SK-N-MC (cell line): ENCODE measurements at regions not wholly inside any gene's neighbourhood (a gene's known extent, or its start where the extent isn't known, plus 50 kb on each side); places are given as distances from the start of the nearest gene placed in this dataset.

Source experiments
- DNase-seq: peaks from one replicate; pipeline ENCODE4 v3.0.0-alpha.2; 2011; ENCODE audit warnings: low read depth, low spot score
- H3K27ac ChIP-seq: fragments of 200-600 bp; sonication (generic); 2 replicates; pipeline ENCODE4 v1.5.1; 2016; ENCODE audit warnings: mixed run types
- H3K36me3 ChIP-seq: fragments of 200-600 bp; sonication (generic); 2 replicates; pipeline ENCODE4 v1.6.1; 2017; ENCODE audit warnings: antibody characterized with exemption, low read length, mixed read lengths; ENCODE audit not compliant: insufficient read depth
- H3K4me3 ChIP-seq: fragments of 200-600 bp; sonication (generic); 2 replicates; pipeline ENCODE4 v1.5.1; 2016
- H3K9ac ChIP-seq: fragments of 200-600 bp; sonication (generic); 2 replicates; pipeline ENCODE4 v1.8.0; 2017; ENCODE audit warnings: mixed run types, mixed read lengths; ENCODE audit not compliant: insufficient read length
- H3K9me3 ChIP-seq: fragments of 200-600 bp; sonication (generic); 2 replicates; pipeline ENCODE4 v1.6.1; 2017; ENCODE audit warnings: low read depth, mild to moderate bottlenecking, antibody characterized with exemption, low read length, moderate library complexity, mixed read lengths
- EZH2 ChIP-seq: fragments of 200-600 bp; sonication (generic); IDR thresholded peaks from one replicate; pipeline ENCODE4 v1.6.1; 2017; ENCODE audit warnings: antibody characterized with exemption
- FOXP2 ChIP-seq: optimal IDR thresholded peaks from 2 replicates; pipeline ENCODE3; 2011; ENCODE audit warnings: mild to moderate bottlenecking, moderate library complexity; ENCODE audit not compliant: insufficient read depth; ENCODE audit errors: extremely low read length, control extremely low read depth
- POLR2AphosphoS5 ChIP-seq: IDR thresholded peaks from 2 replicates; pipeline ENCODE4 v1.6.1; 2012; ENCODE audit warnings: mild to moderate bottlenecking, low read depth, low read length, borderline replicate concordance

DNA sequence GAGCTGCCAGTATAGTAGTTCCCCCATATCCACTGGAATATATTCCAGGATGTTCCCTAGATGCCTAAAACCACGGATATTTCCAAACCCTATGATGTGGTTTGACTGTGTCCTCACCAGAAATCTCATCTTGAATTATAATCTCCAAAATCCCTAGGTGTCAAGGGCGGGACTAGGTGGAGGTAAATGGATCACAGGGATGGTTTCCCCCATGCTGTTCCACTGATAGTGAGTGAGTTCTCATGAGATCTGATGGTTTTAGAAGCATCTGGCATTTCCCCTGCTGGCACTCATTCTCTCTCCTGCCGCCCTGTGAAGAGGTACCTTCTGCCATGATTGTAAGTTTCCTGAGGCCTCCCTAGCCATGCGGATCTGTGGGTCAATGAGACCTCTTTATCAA is 168.6 kb downstream of the MAF start:
- H3K9me3 ChIP-seq, result no peaks in the 10 kb centered on the region
- H3K9ac ChIP-seq, result no peak overlapping the region
- no peak overlapping the region for H3K4me3 ChIP-seq
- H3K27ac ChIP-seq, result no peak overlapping the region
- TF ChIP-seq EZH2 (no peak), POLR2AphosphoS5 (no peak), FOXP2 (no peak)
- no peak for DNase-seq
- H3K36me3 ChIP-seq, result no peaks in the 10 kb centered on the region

DNA sequence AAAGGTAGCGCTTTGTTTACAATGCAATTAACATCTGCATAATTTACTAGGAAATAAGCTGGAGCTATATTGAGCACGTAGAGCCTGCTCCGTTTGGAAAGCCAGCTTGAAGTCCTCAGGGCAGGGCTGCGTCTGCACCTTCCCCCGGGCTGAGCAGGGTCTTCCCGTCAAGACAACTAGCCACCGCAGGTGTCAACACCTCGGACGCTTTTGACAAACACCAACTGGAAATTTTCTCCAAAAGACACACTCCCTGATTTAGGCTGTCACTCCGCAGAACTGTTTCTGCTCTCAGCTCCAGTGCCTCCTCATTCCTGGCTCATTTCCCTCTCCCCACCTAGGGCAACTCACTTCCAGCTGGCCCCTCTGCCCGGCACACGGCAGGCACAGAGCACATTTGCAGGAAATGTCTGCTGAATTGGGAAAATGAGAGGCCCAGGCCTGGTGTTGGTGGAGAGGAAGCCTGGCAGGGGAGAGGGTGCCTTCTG is 170.3 kb downstream of the MAF start:
- Histone ChIP-seq H3K27ac (no peak overlapping the region), H3K9ac (no peak overlapping the region), H3K36me3 (no peaks in the 10 kb centered on the region), H3K4me3 (no peak overlapping the region), H3K9me3 (no peaks in the 10 kb centered on the region)
- TF ChIP-seq EZH2 (no peak), FOXP2 (no peak), POLR2AphosphoS5 (no peak)
- no peak for DNase-seq

DNA sequence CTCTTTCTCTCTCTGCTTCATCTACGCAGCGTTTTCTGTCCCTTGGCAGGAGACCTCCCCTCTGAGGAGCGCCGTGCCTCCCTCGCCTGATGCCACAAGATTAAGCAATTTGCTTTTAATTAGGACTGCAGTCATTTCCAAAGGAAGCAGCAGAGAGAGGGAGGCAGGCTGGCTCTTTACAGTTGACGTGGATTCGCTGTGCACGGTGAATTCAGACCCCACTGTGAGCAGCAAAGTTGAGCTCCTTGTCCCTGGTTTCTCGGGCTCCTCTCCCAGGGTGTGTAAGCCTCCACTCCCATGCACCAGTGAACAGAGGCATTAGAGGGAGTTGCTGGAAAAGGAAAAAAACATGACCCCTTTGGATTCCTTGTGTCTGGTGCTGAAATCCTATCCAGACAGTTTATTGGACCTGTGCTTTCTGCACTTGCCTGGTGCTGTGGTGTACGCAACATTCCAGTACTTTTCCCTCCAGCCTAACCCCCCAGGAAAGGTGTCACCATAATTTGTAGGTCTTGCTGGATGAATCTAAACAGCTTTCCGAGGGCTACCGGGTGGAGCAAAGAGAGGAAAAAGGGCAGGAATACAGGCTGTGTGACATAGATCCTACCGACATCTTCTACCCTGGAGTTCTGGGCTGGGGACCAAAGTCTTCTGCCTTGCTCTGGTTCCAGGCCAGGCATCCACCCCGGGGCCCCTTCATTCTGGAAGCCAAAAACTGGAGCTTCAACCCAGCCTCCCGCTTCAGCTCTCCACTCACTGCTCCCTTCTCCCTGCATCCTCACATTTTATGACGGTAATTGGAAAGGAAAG is 171.0 kb downstream of the MAF start:
- no peak for DNase-seq
- TF ChIP-seq EZH2, result no peak
- TF ChIP-seq POLR2AphosphoS5, result no peak
- no peak for TF ChIP-seq FOXP2
- H3K4me3 ChIP-seq, result no peak overlapping the region

DNA sequence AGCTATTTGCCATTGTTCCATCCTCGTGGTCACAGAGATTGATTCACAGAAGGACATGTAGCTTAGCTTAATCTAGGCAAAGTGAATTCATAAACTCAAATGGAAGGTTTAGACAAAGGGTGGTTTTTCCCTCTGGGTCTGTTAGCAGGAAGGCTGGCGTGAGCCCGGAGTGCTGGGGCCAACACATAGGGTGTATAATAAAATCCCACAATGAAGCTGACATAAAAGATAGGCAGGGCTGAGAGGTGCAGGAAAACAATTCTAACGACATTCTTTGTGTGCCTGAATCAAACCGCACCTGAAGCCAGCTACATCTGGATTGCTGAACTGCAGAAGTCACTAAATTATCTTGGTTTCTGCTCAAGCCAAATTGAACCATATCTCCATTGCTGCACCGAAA is 173.9 kb downstream of the MAF start:
- no peaks in the 10 kb centered on the region for H3K36me3 ChIP-seq
- no peak overlapping the region for H3K4me3 ChIP-seq
- no peak for TF ChIP-seq EZH2
- TF ChIP-seq FOXP2, result no peak
- no peak for TF ChIP-seq POLR2AphosphoS5
- no peaks in the 10 kb centered on the region for H3K9me3 ChIP-seq
- no peak for DNase-seq
- no peak overlapping the region for H3K9ac ChIP-seq
- no peak overlapping the region for H3K27ac ChIP-seq

More for the DNA sequence above, 171.0 kb downstream of the MAF start:
- no peak overlapping the region for H3K9ac ChIP-seq
- no peaks in the 10 kb centered on the region for H3K9me3 ChIP-seq
- no peaks in the 10 kb centered on the region for H3K36me3 ChIP-seq
- H3K27ac ChIP-seq, result no peak overlapping the region

DNA sequence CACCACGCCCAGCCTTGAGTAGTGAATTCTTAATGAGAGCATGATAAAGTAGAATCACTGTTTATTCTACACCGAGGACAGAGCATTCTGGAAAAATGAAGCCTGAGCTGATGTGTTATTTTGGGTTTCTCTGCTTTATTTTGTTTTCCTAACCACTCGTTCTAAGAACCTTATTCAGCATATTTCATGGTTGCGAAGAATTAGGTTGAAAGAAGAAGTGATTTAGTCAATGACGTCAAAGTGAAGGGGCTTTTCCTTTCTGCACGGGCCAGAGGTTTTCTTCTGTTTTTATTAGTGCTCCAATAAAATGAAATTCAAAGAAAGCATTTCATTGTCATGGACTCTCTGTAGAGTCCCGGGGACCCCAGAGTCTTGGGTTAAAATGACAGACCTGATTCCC is 178.5 kb downstream of the MAF start:
- Histone ChIP-seq H3K9ac (no peak overlapping the region), H3K9me3 (no peaks in the 10 kb centered on the region), H3K27ac (no peak overlapping the region), H3K4me3 (no peak overlapping the region), H3K36me3 (no peaks in the 10 kb centered on the region)
- TF ChIP-seq FOXP2 (no peak), EZH2 (no peak)
- DNase-seq, result no peak

DNA sequence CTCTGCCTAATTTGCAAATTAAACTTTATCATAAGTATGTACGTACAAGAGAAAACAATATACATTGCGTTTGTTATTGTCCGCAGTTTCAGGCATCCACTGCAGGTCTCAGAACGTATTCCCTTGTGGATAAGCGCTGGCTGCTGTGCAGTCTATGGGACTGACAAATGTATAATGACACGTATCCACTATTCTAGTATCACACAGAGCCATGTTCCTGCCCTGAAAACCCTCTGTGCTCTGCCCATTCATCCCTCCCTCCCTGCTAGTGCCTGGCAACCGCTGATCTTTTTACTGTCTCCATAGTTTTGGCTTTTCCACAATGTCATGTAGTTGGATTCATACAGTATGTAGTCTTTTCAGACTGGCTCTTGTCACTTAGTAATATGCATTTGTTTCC is 179.4 kb downstream of the MAF start:
- no peaks in the 10 kb centered on the region for H3K9me3 ChIP-seq
- H3K9ac ChIP-seq, result no peak overlapping the region
- no peak overlapping the region for H3K4me3 ChIP-seq
- no peaks in the 10 kb centered on the region for H3K36me3 ChIP-seq
- no peak overlapping the region for H3K27ac ChIP-seq
- no peak for DNase-seq
- TF ChIP-seq EZH2, result no peak
- TF ChIP-seq POLR2AphosphoS5, result no peak
- no peak for TF ChIP-seq FOXP2

DNA sequence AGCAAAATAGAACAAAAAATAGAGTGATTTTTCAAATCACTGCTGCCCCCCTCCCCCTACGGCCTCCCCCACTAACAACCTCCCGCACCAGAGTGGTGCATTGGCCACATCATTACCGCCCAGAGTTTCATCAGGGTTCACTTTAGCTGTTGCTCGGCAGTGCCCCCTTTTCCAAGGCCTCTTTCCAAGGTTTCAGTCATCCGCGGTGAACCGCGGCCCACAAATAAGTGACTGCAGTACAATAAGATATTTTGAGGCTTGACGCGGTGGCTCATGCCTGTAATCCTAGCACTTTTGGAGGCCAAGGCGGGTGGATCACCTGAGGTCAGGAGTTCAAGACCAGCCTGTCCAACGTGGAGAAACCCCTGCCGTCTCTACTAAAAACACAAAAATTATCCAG is 180.0 kb downstream of the MAF start:
- Histone ChIP-seq H3K9ac (no peak overlapping the region), H3K9me3 (no peaks in the 10 kb centered on the region), H3K4me3 (no peak overlapping the region), H3K36me3 (no peaks in the 10 kb centered on the region), H3K27ac (no peak overlapping the region)
- no peak for TF ChIP-seq EZH2
- TF ChIP-seq FOXP2, result no peak
- TF ChIP-seq POLR2AphosphoS5, result no peak
- DNase-seq, result no peak

DNA sequence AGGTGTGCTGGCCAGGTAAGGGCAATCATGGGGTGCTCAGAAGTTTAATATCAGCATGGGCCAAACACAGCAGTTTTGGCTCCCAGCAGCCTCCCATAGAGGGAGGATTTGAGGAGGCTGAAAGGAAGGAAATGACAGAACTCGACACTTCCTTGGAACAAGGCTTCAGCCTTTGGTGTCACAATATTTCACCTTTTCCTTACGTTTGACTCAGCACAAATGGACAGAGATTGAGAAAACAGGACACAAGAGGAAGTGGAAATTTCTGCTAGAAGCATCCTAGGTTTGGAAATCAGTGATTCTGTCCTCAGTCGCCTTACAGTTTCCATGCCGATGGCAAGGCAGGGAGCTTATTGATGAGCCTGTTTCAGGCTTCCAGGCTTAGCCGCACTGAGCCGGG is 181.4 kb downstream of the MAF start:
- TF ChIP-seq EZH2, result no peak
- TF ChIP-seq POLR2AphosphoS5, result no peak
- TF ChIP-seq FOXP2, result no peak
- Histone ChIP-seq H3K9ac (no peak overlapping the region), H3K27ac (no peak overlapping the region)

DNA sequence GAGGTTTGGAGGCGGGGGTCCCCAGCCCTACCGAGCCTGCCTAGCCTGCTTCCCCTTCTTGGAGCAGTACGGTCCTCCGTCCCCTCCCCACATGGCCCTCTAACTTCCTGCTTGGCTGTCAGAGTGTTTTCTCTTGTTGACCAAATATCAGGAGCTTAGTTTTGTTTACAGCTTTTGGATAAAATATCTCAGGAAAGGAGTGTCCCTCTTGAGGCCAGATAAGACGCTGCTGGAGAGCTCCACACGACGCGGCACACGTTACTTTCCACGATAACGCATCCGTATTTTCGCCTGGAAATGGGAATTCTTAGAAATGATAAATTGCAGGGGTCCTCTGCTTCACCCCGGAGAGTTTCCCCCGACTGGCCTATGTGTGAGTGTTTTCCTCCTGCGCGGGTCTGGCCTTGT is 182.9 kb downstream of the MAF start:
- DNase-seq, result no peak
- no peaks in the 10 kb centered on the region for H3K9me3 ChIP-seq
- H3K4me3 ChIP-seq, result no peak overlapping the region
- TF ChIP-seq POLR2AphosphoS5, result no peak
- TF ChIP-seq EZH2, result no peak
- no peak for TF ChIP-seq FOXP2
- H3K27ac ChIP-seq, result no peak overlapping the region
- no peaks in the 10 kb centered on the region for H3K36me3 ChIP-seq
- H3K9ac ChIP-seq, result no peak overlapping the region

More for the DNA sequence above, 181.4 kb downstream of the MAF start:
- no peak for DNase-seq
- Histone ChIP-seq H3K36me3 (no peaks in the 10 kb centered on the region), H3K9me3 (no peaks in the 10 kb centered on the region), H3K4me3 (no peak overlapping the region)
